GM23248 (cell line): ENCODE measurements at regions not wholly inside any gene's neighbourhood (a gene's known extent, or its start where the extent isn't known, plus 50 kb on each side); places are given as distances from the start of the nearest gene placed in this dataset.

ENCODE experiments used
- EZH2 ChIP-seq: fragments of 200-600 bp; sonication (generic); IDR thresholded peaks from 2 replicates; pipeline ENCODE4 v1.6.1; 2018; ENCODE audit warnings: antibody characterized with exemption, mild to moderate bottlenecking; ENCODE audit not compliant: insufficient read depth, poor library complexity, severe bottlenecking
- EZH2phosphoT487 ChIP-seq: fragments of 200-600 bp; sonication (generic); IDR thresholded peaks from 2 replicates; pipeline ENCODE4 v1.6.1; 2018; ENCODE audit warnings: antibody characterized with exemption, moderate library complexity, mild to moderate bottlenecking, low read depth; ENCODE audit not compliant: insufficient read depth

GRCh38 chr12:65734226-65734625 is 90.1 kb upstream of the HMGA2 start:
- TF ChIP-seq EZH2: no peak
- no peak for TF ChIP-seq EZH2phosphoT487
